Activated T-cell treated with anti-CD3 and anti-CD28 coated beads, Interleukin-2, amount 50 U/mL, for 72 hours (primary cell): ENCODE measurements at regions not wholly inside any gene's neighbourhood (a gene's known extent, or its start where the extent isn't known, plus 50 kb on each side); places are given as distances from the start of the nearest gene placed in this dataset.

ENCODE experiments used
- ATAC-seq, 2 donors: fragments of 150-1000 bp; cut with Tn5 transposase; replicated peaks in 1 of 2; 2 replicates each; pipeline ENCODE4 v1.10.0; 2021; ENCODE audit warnings: moderate library complexity in 2 of 2, mild to moderate bottlenecking in 1 of 2
- DNase-seq, 2 donors: peaks; one replicate each; pipeline ENCODE4 v3.0.0; 2021 to 2022; ENCODE audit warnings: mixed read lengths in 1 of 2
- H3K27ac Mint-ChIP-seq: one replicate; pipeline ENCODE4 v1.8.0; 2022; ENCODE audit warnings: mild to moderate bottlenecking, moderate library complexity, mixed read lengths
- H3K27me3 Mint-ChIP-seq: one replicate; pipeline ENCODE4 v1.8.0; 2022; ENCODE audit warnings: low read depth, mixed read lengths
- H3K36me3 Mint-ChIP-seq, 2 donors: one replicate each; pipeline ENCODE4 v1.8.0; 2022; ENCODE audit warnings: mixed read lengths in 2 of 2, mild to moderate bottlenecking in 1 of 2; ENCODE audit not compliant: insufficient read depth in 2 of 2
- H3K4me1 Mint-ChIP-seq: one replicate; pipeline ENCODE4 v1.8.0; 2022; ENCODE audit warnings: low read depth, mixed read lengths
- H3K4me3 Mint-ChIP-seq, 2 donors: one replicate each; pipeline ENCODE4 v1.8.0; 2022; ENCODE audit warnings: mild to moderate bottlenecking in 2 of 2, mixed read lengths in 2 of 2, moderate library complexity in 2 of 2
- H3K9me3 Mint-ChIP-seq, 2 donors: one replicate each; pipeline ENCODE4 v1.8.0; 2022; ENCODE audit warnings: mixed read lengths in 2 of 2

DNA sequence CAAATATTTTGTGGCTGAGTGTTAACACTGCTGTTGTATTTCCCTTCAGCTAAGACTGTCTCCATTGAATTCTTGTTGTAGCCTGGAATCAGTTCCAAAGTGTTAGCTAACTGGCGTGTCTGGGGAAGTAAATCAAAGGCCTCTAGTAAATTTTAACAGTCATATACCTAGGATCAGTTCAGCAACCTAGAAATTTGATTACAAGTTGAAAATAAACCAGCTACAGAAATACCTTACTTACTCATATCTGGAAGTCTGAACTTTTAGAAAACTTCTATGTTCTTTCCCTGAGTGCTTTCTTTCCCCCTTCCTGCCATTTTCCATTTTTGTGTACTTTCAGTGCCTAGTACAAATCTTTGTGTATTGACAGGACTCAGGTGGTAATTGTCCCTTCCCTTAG is 396.7 kb upstream of the DCC start:
- no peaks in the 10 kb centered on the region for H3K27me3 Mint-ChIP-seq
- DNase-seq (no peak), ATAC-seq (no peak)
- H3K4me1 Mint-ChIP-seq: no peaks in the 10 kb centered on the region
- H3K36me3 Mint-ChIP-seq: no peaks in the 10 kb centered on the region
- peaks cover 2% of the 10 kb centered on the region in 2 donors for H3K9me3 Mint-ChIP-seq
- no peak overlapping the region for H3K4me3 Mint-ChIP-seq
- no peak overlapping the region for H3K27ac Mint-ChIP-seq

GRCh38 chr18:51946946-51947345 is 393.1 kb upstream of the DCC start:
- DNase-seq: no peak
- no peak overlapping the region for H3K4me3 Mint-ChIP-seq
- no peaks in the 10 kb centered on the region for H3K4me1 Mint-ChIP-seq
- H3K9me3 Mint-ChIP-seq: peaks cover 2 to 4% of the 10 kb centered on the region in 2 donors
- H3K27ac Mint-ChIP-seq: no peak overlapping the region
- H3K36me3 Mint-ChIP-seq: no peaks in the 10 kb centered on the region
- ATAC-seq: no peak
- H3K27me3 Mint-ChIP-seq: no peaks in the 10 kb centered on the region

- DNase-seq: no peak
- Mint-ChIP-seq H3K4me3 (no peak overlapping the region), H3K9me3 (peaks cover 2 to 4% of the 10 kb centered on the region in 2 donors), H3K4me1 (no peaks in the 10 kb centered on the region), H3K36me3 (no peaks in the 10 kb centered on the region), H3K27me3 (no peaks in the 10 kb centered on the region), H3K27ac (no peak overlapping the region)
- ATAC-seq: no peak
Measured at GRCh38 chr18:51952844-51953243, 387.2 kb upstream of the DCC start.

DNA sequence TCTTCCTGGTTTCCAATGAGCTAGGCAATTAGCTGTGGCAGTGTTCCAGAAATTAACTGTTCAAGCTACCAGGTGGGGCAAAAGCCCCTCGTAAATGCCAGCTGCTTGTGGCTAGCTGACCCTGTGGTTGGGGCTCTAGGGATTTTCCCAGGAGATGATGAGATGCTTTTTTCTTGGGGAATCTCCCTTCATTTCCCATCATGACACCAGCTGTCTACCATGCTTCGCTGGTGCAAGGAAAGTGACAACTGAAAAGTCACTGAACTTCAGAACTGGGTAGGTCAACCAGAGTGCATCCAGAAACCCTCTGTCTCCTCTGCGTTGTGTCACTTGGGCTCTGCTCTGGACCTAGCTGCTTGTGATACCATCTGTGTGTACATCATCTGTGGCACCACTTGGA is 386.5 kb upstream of the DCC start:
- no peak for ATAC-seq
- H3K27ac Mint-ChIP-seq: no peak overlapping the region

GRCh38 chr18:51955136-51955535 is 384.9 kb upstream of the DCC start:
- no peak overlapping the region for H3K27ac Mint-ChIP-seq
- no peak for ATAC-seq
- peaks cover 0 to 4% of the 10 kb centered on the region in 2 donors for H3K9me3 Mint-ChIP-seq
- no peaks in the 10 kb centered on the region for H3K4me1 Mint-ChIP-seq
- DNase-seq: no peak
- H3K27me3 Mint-ChIP-seq: no peaks in the 10 kb centered on the region
- H3K36me3 Mint-ChIP-seq: no peaks in the 10 kb centered on the region
- H3K4me3 Mint-ChIP-seq: no peak overlapping the region

More for the DNA sequence above, 386.5 kb upstream of the DCC start:
- DNase-seq: no peak
- Mint-ChIP-seq H3K27me3 (no peaks in the 10 kb centered on the region), H3K36me3 (no peaks in the 10 kb centered on the region), H3K9me3 (peaks cover 2 to 4% of the 10 kb centered on the region in 2 donors), H3K4me1 (no peaks in the 10 kb centered on the region), H3K4me3 (no peak overlapping the region)

DNA sequence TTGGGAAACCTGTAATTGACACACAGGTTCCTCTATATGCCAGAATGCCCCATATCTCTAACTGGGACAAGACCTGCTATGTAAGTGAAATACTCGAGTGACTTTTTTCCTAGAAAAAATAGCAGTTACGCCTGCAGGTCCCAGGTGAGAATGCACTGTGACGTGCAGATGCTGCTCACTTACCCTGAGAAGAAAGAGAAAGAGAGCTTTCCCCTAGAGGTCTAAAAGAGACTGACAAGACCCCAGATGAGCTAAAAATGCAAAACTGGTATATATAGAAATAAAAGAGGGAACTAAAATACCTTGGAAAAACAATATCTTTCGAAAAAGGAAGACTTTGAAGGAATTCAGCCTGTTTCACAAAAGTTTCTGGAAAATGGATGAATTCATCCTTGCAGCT is 383.0 kb upstream of the DCC start:
- ATAC-seq: no peak
- Mint-ChIP-seq H3K27me3 (no peaks in the 10 kb centered on the region), H3K4me3 (no peak overlapping the region), H3K9me3 (peaks cover 0 to 4% of the 10 kb centered on the region in 2 donors), H3K27ac (no peak overlapping the region), H3K36me3 (no peaks in the 10 kb centered on the region), H3K4me1 (no peaks in the 10 kb centered on the region)
- no peak for DNase-seq

DNA sequence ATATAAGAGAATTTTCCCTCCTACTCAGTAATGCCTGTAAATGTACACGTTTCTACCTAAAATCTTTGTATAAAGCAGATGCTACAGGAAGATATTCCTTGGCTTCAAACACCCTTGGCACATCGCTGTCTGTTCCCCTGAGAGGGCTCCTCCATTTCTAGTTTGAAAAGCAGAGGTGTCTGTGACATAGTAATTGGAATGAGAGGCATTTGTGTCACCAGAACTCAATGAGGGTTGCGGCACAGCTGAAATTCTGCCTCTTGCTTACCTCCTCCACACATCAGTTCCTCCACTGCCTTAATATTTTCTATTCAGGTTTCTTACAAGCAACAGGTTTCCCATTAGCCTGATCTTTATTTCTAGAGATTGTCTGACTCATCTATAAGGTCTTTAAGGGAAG is 359.9 kb upstream of the DCC start:
- no peaks in the 10 kb centered on the region for H3K36me3 Mint-ChIP-seq
- H3K27ac Mint-ChIP-seq: no peak overlapping the region
- ATAC-seq: no peak
- H3K4me1 Mint-ChIP-seq: no peaks in the 10 kb centered on the region
- H3K9me3 Mint-ChIP-seq: peaks cover 0 to 4% of the 10 kb centered on the region in 2 donors
- no peak for DNase-seq
- no peak overlapping the region for H3K4me3 Mint-ChIP-seq
- no peaks in the 10 kb centered on the region for H3K27me3 Mint-ChIP-seq

- Mint-ChIP-seq H3K9me3 (peaks cover 2 to 13% of the 10 kb centered on the region in 2 donors), H3K4me3 (no peak overlapping the region), H3K36me3 (no peaks in the 10 kb centered on the region), H3K27me3 (no peaks in the 10 kb centered on the region), H3K4me1 (no peaks in the 10 kb centered on the region), H3K27ac (no peak overlapping the region)
- ATAC-seq (no peak), DNase-seq (no peak)
Measured at GRCh38 chr18:51988277-51988676, 351.7 kb upstream of the DCC start.

DNA sequence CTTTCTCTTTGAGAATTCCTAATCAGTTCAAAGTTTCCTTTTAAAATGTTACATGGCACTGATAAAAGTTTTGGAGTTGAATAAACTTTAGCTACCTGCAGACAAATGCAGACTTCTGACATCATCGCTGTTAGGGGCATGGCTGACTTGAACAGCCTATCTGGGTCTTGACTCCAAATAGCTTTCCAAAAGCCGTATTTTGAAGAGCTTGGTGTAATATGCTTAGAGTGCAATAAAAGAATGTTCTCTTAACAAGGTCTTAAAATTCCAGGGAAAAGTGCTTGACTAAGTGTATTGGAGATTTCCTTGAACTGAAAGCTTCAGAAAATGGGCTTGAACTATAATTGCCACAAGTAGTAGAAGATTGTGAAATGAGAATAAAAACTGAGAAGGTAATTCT is 342.9 kb upstream of the DCC start:
- DNase-seq: no peak
- Mint-ChIP-seq H3K4me3 (no peak overlapping the region), H3K4me1 (no peaks in the 10 kb centered on the region), H3K9me3 (peaks cover 0 to 4% of the 10 kb centered on the region in 2 donors), H3K36me3 (no peaks in the 10 kb centered on the region), H3K27me3 (no peaks in the 10 kb centered on the region), H3K27ac (no peak overlapping the region)
- ATAC-seq: no peak

DNA sequence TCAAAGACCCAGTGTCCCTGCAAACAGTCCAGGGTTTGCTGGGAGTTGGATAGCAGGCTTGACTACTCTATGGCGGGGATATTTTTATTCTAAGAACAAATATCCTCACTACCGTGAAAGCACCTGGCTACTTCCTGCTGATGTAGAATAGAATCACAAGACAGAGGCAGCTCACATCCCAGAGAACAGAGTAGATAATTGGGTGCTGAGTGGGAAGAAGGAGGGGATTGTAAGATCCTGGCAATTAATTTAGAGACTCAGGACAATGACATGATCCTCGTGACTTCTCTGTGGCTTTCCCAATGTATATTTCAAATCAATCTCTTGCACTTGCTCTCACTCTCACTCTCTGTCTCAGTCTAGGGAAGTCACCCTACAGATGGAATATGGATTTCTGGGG is 341.9 kb upstream of the DCC start:
- Mint-ChIP-seq H3K4me1 (no peaks in the 10 kb centered on the region), H3K36me3 (no peaks in the 10 kb centered on the region), H3K27ac (no peak overlapping the region)

GRCh38 chr18:51998711-51999110 is 341.3 kb upstream of the DCC start:
- H3K27me3 Mint-ChIP-seq: no peaks in the 10 kb centered on the region
- no peak for ATAC-seq
- H3K36me3 Mint-ChIP-seq: no peaks in the 10 kb centered on the region
- H3K4me3 Mint-ChIP-seq: no peak overlapping the region
- no peak overlapping the region for H3K27ac Mint-ChIP-seq
- DNase-seq: no peak
- H3K4me1 Mint-ChIP-seq: no peaks in the 10 kb centered on the region
- H3K9me3 Mint-ChIP-seq: peaks cover 0 to 2% of the 10 kb centered on the region in 2 donors

More for the DNA sequence above, 341.9 kb upstream of the DCC start:
- Mint-ChIP-seq H3K27me3 (no peaks in the 10 kb centered on the region), H3K4me3 (no peak overlapping the region), H3K9me3 (peaks cover 0 to 2% of the 10 kb centered on the region in 2 donors)
- ATAC-seq: no peak
- DNase-seq: no peak

DNA sequence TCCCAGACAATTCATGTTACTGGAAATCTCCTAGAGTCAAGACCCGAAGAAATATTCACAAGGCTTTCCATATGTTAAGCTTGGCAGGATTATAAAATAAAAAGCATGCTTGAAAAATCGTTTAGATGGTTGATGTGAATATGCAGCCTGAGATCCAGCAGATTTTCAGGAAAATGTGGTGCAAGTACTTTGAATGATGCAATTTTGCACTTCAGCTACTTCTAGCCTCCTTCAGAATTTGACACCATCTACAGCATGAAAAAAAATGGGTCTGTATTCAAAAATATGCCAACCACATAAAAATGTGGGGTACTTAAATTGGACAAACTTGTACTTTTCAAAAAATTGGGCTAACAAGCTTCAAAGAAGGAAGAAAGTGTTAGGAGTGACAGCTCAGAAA is 340.6 kb upstream of the DCC start:
- H3K27ac Mint-ChIP-seq: no peak overlapping the region

GRCh38 chr18:52000435-52000834 is 339.6 kb upstream of the DCC start:
- no peak for DNase-seq
- H3K4me3 Mint-ChIP-seq: no peak overlapping the region
- ATAC-seq: no peak
- H3K36me3 Mint-ChIP-seq: no peaks in the 10 kb centered on the region
- no peaks in the 10 kb centered on the region for H3K27me3 Mint-ChIP-seq
- no peak overlapping the region for H3K27ac Mint-ChIP-seq
- peaks cover 0 to 2% of the 10 kb centered on the region in 2 donors for H3K9me3 Mint-ChIP-seq
- no peaks in the 10 kb centered on the region for H3K4me1 Mint-ChIP-seq

More for the DNA sequence above, 340.6 kb upstream of the DCC start:
- Mint-ChIP-seq H3K9me3 (peaks cover 0 to 2% of the 10 kb centered on the region in 2 donors), H3K36me3 (no peaks in the 10 kb centered on the region), H3K4me1 (no peaks in the 10 kb centered on the region), H3K4me3 (no peak overlapping the region), H3K27me3 (no peaks in the 10 kb centered on the region)
- DNase-seq: no peak
- no peak for ATAC-seq

DNA sequence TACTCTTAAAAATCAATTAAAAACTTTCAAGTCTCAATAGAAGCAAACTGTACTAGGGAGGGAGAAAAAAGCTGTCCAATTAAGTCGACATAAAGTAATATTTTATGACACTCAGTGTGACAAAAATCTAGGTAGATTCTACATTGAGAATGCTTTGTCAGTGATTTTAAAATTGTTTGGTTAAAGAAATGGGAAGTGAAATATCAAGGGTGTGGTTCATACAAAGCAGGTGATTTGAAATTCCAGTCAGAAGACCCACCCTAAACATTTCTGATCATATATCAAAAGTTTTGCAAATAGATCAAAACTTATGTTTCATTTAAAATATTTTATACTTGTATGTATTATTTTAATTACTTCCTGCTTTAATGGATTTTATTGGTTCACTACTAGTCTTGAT is 338.9 kb upstream of the DCC start:
- Mint-ChIP-seq H3K4me1 (no peaks in the 10 kb centered on the region), H3K27ac (no peak overlapping the region), H3K27me3 (no peaks in the 10 kb centered on the region), H3K9me3 (peaks cover 0 to 2% of the 10 kb centered on the region in 2 donors), H3K36me3 (no peaks in the 10 kb centered on the region), H3K4me3 (no peak overlapping the region)
- DNase-seq (no peak), ATAC-seq (no peak)
